GM12891 (cell line): ENCODE measurements at regions not wholly inside any gene's neighbourhood (a gene's known extent, or its start where the extent isn't known, plus 50 kb on each side); places are given as distances from the start of the nearest gene placed in this dataset.

Experiments
- PAX5 ChIP-seq: IDR thresholded peaks from 2 replicates; pipeline ENCODE4 v1.6.1; 2011; ENCODE audit warnings: low read length, moderate library complexity, mild to moderate bottlenecking; ENCODE audit not compliant: insufficient read depth, severe bottlenecking
- POLR2A ChIP-seq: IDR thresholded peaks from 2 replicates; pipeline ENCODE4 v1.6.1; 2011; ENCODE audit warnings: low read depth, low read length, control low read depth
- POLR2AphosphoS5 ChIP-seq: IDR thresholded peaks from 2 replicates; pipeline ENCODE4 v1.6.1; 2011; ENCODE audit warnings: low read depth, low read length, control low read depth
- TAF1 ChIP-seq: IDR thresholded peaks from 2 replicates; pipeline ENCODE4 v1.6.1; 2011; ENCODE audit warnings: low read depth, low read length, control low read depth

DNA sequence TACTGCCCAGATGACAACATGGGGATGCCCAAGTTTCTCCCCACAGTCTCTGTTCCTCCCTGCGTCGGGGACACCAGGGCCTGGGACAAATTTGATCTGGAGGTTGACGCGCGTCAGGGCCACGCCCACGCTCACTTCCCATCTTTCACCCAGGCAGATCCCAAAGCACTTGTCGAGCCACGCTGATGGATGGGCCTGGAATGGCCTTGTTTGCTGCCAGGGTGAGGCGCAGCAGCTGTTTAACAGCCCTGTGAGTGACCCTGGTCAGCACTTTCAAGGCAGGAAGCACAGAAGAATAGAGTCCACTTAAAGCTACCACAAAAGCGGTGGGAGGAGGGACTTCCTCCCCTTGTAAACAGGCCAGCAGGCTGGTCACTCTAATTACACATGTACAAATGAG, 324.7 kb upstream of the JARID2 start:
- TF ChIP-seq POLR2AphosphoS5 (no peak), POLR2A (no peak), PAX5 (no peak), TAF1 (no peak)
